Endothelial cell of umbilical vein (primary cell): ENCODE measurements at regions not wholly inside any gene's neighbourhood (a gene's known extent, or its start where the extent isn't known, plus 50 kb on each side); places are given as distances from the start of the nearest gene placed in this dataset.

Experiments
- BruUV-seq: library from RNA; stranded (reverse); fragments of 400-500 nt; replicated peaks from 2 replicates; lab custom pipeline; 2021; lab: Mats Ljungman, UMichigan
- CTCF ChIA-PET: fragments of 300-600, 350-600 bp; sonication (Branson Sonifier 250); formaldehyde crosslinking; loops from one replicate; lab custom pipeline; 2021; ENCODE audit warnings: antibody characterized with exemption, inconsistent platforms; lab: Charles Lee
- POLR2A ChIA-PET: fragments of 300-600, 350-600 bp; sonication (Branson Sonifier 250); formaldehyde crosslinking; loops from one replicate; lab custom pipeline; 2021; ENCODE audit warnings: antibody characterized with exemption, inconsistent platforms; lab: Charles Lee
- DNase-seq: peaks from one replicate; pipeline ENCODE4 v3.0.0-alpha.2; 2011; ENCODE audit warnings: low read depth, low spot score
- FAIRE-seq: peaks from 2 replicates; lab custom pipeline; 2011; peaks lifted over from hg19 to GRCh38; lab: Jason Lieb, UNC
- H2AFZ ChIP-seq: 2 replicates; pipeline ENCODE4 v1.6.0; 2012; ENCODE audit warnings: low read depth, low read length, control low read depth, inconsistent platforms
- H3K27ac ChIP-seq: 2 replicates; pipeline ENCODE4 v1.5.1; 2011; ENCODE audit warnings: low read depth, mild to moderate bottlenecking, control low read depth, low read length, moderate library complexity; ENCODE audit not compliant: insufficient read depth
- H3K27me3 ChIP-seq, 2 experiments: 2 replicates each; pipeline versions ENCODE4 v1.6.0 to v1.6.1; 2011; ENCODE audit warnings: low read length in 2 of 2, mixed read lengths in 1 of 2; ENCODE audit not compliant: control insufficient read depth in 2 of 2, insufficient read depth in 2 of 2
- H3K36me3 ChIP-seq, 2 experiments: 2 replicates in 1 of 2; 3 replicates in 1 of 2; pipeline ENCODE4 v1.5.1; 2011; ENCODE audit warnings: low read length in 2 of 2, mild to moderate bottlenecking in 1 of 2, moderate library complexity in 1 of 2; ENCODE audit not compliant: control insufficient read depth in 2 of 2, insufficient read depth in 2 of 2; ENCODE audit errors: extremely low read depth in 1 of 2
- H3K4me1 ChIP-seq: 3 replicates; pipeline ENCODE4 v1.5.1; 2011; ENCODE audit warnings: mild to moderate bottlenecking, low read length; ENCODE audit not compliant: control insufficient read depth, insufficient read depth; ENCODE audit errors: extremely low read depth
- H3K4me2 ChIP-seq: 2 replicates; pipeline ENCODE4 v1.6.1; 2011; ENCODE audit warnings: low read length, control low read depth, mixed read lengths; ENCODE audit not compliant: insufficient read depth
- H3K4me3 ChIP-seq, 3 experiments: fragments of 200-600 bp in 1 of 3; sonication (generic), shearing (Covaris generic) in 1 of 3; replicated peaks in 1 of 3; 2 replicates each; pipeline ENCODE4 v1.5.1; 2011 to 2016; ENCODE audit warnings: control low read depth in 3 of 3, low read length in 3 of 3, mild to moderate bottlenecking in 2 of 3, inconsistent platforms in 1 of 3, low read depth in 1 of 3, moderate library complexity in 1 of 3; ENCODE audit not compliant: insufficient read depth in 1 of 3
- H3K79me2 ChIP-seq: 2 replicates; pipeline ENCODE4 v1.6.0; 2012; ENCODE audit warnings: low read length, inconsistent platforms; ENCODE audit not compliant: control insufficient read depth, insufficient read depth
- H3K9ac ChIP-seq: replicated peaks from 2 replicates; pipeline ENCODE3; 2011; ENCODE audit warnings: low read length, control low read depth; ENCODE audit not compliant: insufficient read depth; ENCODE audit errors: extremely low read depth
- H3K9me1 ChIP-seq: replicated peaks from 3 replicates; pipeline ENCODE4 v1.6.0; 2011; ENCODE audit warnings: mild to moderate bottlenecking, low read length; ENCODE audit not compliant: control insufficient read depth, insufficient read depth; ENCODE audit errors: extremely low read depth
- H3K9me3 ChIP-seq: replicated peaks from 2 replicates; pipeline ENCODE4 v1.5.1; 2012; ENCODE audit warnings: low read length, inconsistent platforms; ENCODE audit not compliant: control insufficient read depth, insufficient read depth
- H4K20me1 ChIP-seq: replicated peaks from 2 replicates; pipeline ENCODE3; 2011; ENCODE audit warnings: mild to moderate bottlenecking, low read length; ENCODE audit not compliant: control insufficient read depth, insufficient read depth; ENCODE audit errors: extremely low read depth
- CTCF ChIP-seq, 2 donors: IDR thresholded peaks; 1 replicate in 1 of 2; 2 replicates in 1 of 2; pipeline ENCODE4 v1.5.1; 2011; ENCODE audit warnings: low read length in 2 of 2, mild to moderate bottlenecking in 2 of 2, moderate library complexity in 2 of 2, control low read depth in 1 of 2, inconsistent platforms in 1 of 2, low read depth in 1 of 2; ENCODE audit not compliant: insufficient read depth in 1 of 2; ENCODE audit errors: extremely low read depth in 1 of 2
- FOS ChIP-seq: IDR thresholded peaks from 2 replicates; pipeline ENCODE4 v1.6.1; 2011; ENCODE audit warnings: mild to moderate bottlenecking, low read length, moderate library complexity, borderline replicate concordance; ENCODE audit not compliant: insufficient read depth
- JUN ChIP-seq: IDR thresholded peaks from 2 replicates; pipeline ENCODE4 v1.6.1; 2011; ENCODE audit warnings: borderline replicate concordance, low read depth; ENCODE audit not compliant: insufficient read length, insufficient read depth
- MAX ChIP-seq: IDR thresholded peaks from 2 replicates; pipeline ENCODE4 v1.6.1; 2011; ENCODE audit not compliant: insufficient read depth, insufficient read length
- MYC ChIP-seq: IDR thresholded peaks from one replicate; pipeline ENCODE4 v1.6.1; 2011; ENCODE audit warnings: mild to moderate bottlenecking, low read depth, low read length
- dilution Hi-C: fragments of 300-500 bp; cut with MboI; formaldehyde crosslinking; loops from one replicate; pipeline ENCODE4 v1.15.0; 2019; ENCODE audit warnings: low sequenced_read_pairs; ENCODE audit not compliant: extremely low pct_ligation_motif_present
- intact Hi-C: fragments of 100-400 bp; cut with micrococcal nuclease; formaldehyde crosslinking; loops from one replicate; pipeline ENCODE4 v1.10.0; 2022

GRCh38 chr9:134514503-134514902 lies 127.1 kb upstream of the COL5A1 start:
- H3K4me3 ChIP-seq = no peak overlapping the region
- dilution Hi-C loops = no loop called here
- H3K4me1 ChIP-seq = no peaks in the 10 kb centered on the region
- intact Hi-C loops = no loop called here
- no TSS peak for BruUV-seq
- peaks cover 2 to 5% of the 10 kb centered on the region in 2 experiments for H3K27me3 ChIP-seq
- FAIRE-seq (no peak), DNase-seq (no peak)
- ChIA-PET CTCF (no interaction called here), POLR2A (no interaction called here)
- H3K36me3 ChIP-seq = no peaks in the 10 kb centered on the region
- H2AFZ ChIP-seq = no peak overlapping the region
- H4K20me1 ChIP-seq = no peaks in the 10 kb centered on the region
- H3K27ac ChIP-seq = no peak overlapping the region
- H3K4me2 ChIP-seq = no peak overlapping the region
- H3K9me3 ChIP-seq = no peaks in the 10 kb centered on the region
- H3K9me1 ChIP-seq = no peaks in the 10 kb centered on the region
- H3K9ac ChIP-seq = no peak overlapping the region
- no peak for TF ChIP-seq MAX
- TF ChIP-seq MYC = no peak
- no peak for TF ChIP-seq FOS
- no peak for TF ChIP-seq CTCF (IDR thresholded peaks at IDR 0.05; ENCODE audit: extremely low read depth in 1 of 2, insufficient read depth in 1 of 2, low read depth in 1 of 2, low read length in 2 of 2)
- TF ChIP-seq JUN = no peak
- H3K79me2 ChIP-seq = no peaks in the 10 kb centered on the region
